OCI-LY1 (cell line): ENCODE measurements at regions not wholly inside any gene's neighbourhood (a gene's known extent, or its start where the extent isn't known, plus 50 kb on each side); places are given as distances from the start of the nearest gene placed in this dataset.

Source experiments
- EZH2 ChIP-seq: fragments of 200-600 bp; sonication (generic), shearing (Covaris generic); IDR thresholded peaks from 2 replicates; pipeline ENCODE4 v1.8.0; 2017; ENCODE audit warnings: borderline replicate concordance, mixed run types, mild to moderate bottlenecking, antibody characterized with exemption, low read length, moderate library complexity, mixed read lengths
- TF ChIP-seq, protein P1 (sequence below): fragments of 200-600 bp; sonication (generic), shearing (Covaris generic); IDR thresholded peaks from 2 replicates; pipeline ENCODE4 v1.5.1; 2017; ENCODE audit warnings: mild to moderate bottlenecking, antibody characterized with exemption, low read length, moderate library complexity, mixed read lengths

GRCh38 chr4:127138586-127138985 lies 494.2 kb upstream of the INTU start:
- TF ChIP-seq, protein P1, sequence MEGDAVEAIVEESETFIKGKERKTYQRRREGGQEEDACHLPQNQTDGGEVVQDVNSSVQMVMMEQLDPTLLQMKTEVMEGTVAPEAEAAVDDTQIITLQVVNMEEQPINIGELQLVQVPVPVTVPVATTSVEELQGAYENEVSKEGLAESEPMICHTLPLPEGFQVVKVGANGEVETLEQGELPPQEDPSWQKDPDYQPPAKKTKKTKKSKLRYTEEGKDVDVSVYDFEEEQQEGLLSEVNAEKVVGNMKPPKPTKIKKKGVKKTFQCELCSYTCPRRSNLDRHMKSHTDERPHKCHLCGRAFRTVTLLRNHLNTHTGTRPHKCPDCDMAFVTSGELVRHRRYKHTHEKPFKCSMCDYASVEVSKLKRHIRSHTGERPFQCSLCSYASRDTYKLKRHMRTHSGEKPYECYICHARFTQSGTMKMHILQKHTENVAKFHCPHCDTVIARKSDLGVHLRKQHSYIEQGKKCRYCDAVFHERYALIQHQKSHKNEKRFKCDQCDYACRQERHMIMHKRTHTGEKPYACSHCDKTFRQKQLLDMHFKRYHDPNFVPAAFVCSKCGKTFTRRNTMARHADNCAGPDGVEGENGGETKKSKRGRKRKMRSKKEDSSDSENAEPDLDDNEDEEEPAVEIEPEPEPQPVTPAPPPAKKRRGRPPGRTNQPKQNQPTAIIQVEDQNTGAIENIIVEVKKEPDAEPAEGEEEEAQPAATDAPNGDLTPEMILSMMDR: no peak
- TF ChIP-seq EZH2: no peak
